ENCODE measurements at regions not wholly inside any gene's neighbourhood (a gene's known extent, or its start where the extent isn't known, plus 50 kb on each side); places are given as distances from the start of the nearest gene placed in this dataset.
A peak's percentile ranks its signal among the peaks of the same experiment; 100 is the strongest.

DNA sequence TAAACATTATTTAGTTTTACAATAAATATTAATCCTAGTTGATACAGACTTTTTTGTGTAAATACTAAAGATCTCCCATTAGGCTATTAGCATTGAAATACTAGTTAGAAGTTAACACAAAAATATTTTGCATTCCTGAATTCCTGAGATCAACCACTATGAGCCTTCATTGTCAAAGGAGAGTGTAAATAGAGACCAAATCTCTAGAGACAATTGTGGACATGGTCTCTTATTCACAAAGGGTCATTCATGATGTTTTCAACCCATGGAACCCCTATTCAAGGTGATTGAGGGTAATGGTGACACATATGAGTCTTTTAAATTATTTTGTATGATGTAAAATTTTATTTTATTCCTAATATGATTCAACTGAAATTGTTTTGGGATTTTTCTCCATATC, 1454.8 kb upstream of the LRRTM3 start:
- no peak for DNase-seq

DNA sequence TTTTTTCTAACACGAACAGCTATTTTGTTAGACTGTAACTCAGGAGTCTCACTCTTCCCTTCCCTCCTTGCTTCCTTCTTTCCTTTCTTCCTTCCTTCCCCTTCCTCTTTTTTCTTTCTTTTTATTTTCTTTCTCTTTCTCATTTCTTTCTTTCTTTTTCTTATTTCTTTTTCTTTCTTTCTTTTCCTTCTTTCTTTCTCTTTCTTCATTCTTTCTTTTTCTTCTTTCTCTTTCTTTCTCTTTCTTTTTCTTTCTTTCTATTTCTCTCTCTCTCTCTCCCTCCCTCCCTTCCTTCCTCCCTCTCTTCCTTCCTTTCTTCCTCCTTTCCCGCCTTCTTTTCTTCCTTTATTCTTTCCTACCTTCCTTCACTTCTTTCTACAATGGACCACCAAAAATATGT, 1443.0 kb upstream of the LRRTM3 start:
- no peak for DNase-seq

GRCh38 chr10:65491799-65492198, 1434.0 kb upstream of the LRRTM3 start:
- DNase-seq, result no peak

- no peak for DNase-seq
Measured at GRCh38 chr10:65496541-65496940, 1429.3 kb upstream of the LRRTM3 start.

GRCh38 chr10:65497837-65498236, 1428.0 kb upstream of the LRRTM3 start:
- no peak for DNase-seq

DNA sequence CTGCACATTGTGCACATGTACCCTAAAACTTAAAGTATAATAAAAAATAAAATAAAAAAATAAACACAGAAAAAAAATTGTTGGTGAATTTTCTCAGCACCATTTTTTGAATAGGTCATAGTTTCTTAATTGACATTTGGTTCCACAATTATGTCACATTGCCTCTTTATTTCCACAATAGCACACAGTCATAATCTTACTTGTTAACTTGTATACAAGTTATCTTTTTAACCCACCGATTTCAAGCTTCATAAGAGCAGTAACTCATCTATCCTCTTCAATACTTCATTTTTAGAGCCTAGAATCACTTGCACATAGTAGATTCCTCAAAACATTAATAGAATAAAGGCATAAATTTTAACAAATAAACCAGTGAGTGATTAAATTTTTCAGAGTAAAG, 1425.1 kb upstream of the LRRTM3 start:
- DNase-seq, result no peak

GRCh38 chr10:65501259-65501658, 1424.6 kb upstream of the LRRTM3 start:
- no peak for DNase-seq

DNA sequence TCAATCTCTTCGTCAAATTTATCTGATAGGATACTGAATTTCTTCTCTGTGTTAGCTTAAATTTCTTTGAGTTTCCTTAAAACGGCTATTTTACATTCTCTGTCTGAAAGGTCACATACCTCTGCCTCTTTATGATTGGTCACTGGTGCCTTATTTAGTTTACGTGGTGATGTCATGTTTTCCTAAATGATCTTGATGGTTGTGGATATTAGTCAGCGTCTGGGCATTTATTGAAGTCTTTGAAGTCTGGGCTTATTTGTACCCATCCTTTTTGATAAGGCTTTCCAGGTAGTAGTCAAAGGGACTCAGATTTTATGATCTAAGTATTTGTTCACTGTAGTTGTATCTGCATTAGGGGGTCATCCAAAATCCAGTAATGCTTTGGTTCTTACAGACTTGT, 1407.5 kb upstream of the LRRTM3 start:
- DNase-seq, result no peak

- no peak for DNase-seq
Measured at GRCh38 chr10:65528986-65529385, 1396.8 kb upstream of the LRRTM3 start.

- no peak for DNase-seq
Measured at GRCh38 chr10:65531545-65531944, 1394.3 kb upstream of the LRRTM3 start.

DNA sequence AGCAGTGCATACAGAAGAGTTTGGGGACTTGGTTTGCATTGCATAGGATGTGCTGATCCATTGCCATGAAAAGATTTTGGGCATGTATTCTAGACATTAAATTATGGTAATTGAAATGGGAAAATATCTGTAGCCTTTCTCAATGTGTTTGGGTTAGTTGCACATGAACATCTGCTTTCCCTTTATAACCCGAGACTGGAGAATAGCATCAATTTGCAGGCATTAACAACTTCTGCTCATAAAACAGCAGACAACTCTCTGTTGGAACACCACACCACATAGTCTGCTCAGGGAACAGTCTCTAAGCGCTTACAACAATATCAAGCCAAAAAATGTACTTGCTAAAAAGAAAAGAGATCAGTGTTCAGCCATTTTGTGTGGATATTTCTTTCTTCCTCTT, 1391.1 kb upstream of the LRRTM3 start:
- no peak for DNase-seq

DNA sequence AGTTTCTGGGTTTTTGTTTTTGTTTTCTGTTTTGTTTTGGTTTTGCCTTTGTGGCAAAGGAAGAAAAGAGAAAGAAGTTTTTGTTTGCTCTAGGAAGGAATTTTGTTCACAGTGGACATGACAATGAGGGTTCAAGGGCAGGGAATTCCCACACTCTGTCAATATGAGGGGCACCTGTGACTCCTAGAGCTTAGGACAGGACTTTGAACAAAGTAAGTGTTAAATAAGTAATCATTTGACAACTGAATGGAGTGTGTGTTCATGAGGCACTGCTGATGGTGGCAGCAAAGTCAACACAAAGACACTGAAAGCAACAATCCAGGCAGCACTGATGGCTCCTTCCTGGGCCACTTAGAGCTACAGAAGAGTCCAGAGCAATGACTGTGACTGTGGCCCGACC, 1381.1 kb upstream of the LRRTM3 start:
- DNase-seq, result no peak

GRCh38 chr10:65548001-65548400, 1377.8 kb upstream of the LRRTM3 start:
- DNase-seq, result no peak

GRCh38 chr10:65550761-65551160, 1375.1 kb upstream of the LRRTM3 start:
- DNase-seq, result no peak

GRCh38 chr10:65555192-65555591, 1370.6 kb upstream of the LRRTM3 start:
- DNase-seq, result no peak

GRCh38 chr10:65556006-65556405, 1369.8 kb upstream of the LRRTM3 start:
- DNase-seq, result no peak

- DNase-seq, result no peak
Measured at GRCh38 chr10:65559369-65559768, 1366.5 kb upstream of the LRRTM3 start.

DNA sequence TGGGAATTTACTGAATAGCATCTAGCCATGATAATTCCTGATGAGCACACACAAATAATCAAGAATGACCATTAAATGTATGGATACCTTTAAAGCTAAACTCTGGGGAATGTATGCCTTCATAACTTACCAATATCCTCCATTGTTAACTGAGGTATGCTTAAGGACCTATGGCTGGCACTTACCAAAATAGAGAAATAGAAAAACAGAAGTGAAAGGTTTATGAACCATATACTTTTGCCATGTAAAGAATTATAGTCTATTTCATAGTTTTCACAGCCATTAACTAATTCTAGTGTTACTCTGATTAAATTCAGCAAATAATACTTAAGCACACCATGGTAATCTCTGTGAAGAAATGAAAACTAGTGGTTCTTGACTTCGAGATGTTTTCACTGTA, 1360.6 kb upstream of the LRRTM3 start:
- DNase-seq, result no peak

- no peak for DNase-seq
Measured at GRCh38 chr10:65566906-65567305, 1358.9 kb upstream of the LRRTM3 start.

GRCh38 chr10:65570143-65571010, 1355.5 kb upstream of the LRRTM3 start:
- DNase-seq, result peak; percentile 95

DNA sequence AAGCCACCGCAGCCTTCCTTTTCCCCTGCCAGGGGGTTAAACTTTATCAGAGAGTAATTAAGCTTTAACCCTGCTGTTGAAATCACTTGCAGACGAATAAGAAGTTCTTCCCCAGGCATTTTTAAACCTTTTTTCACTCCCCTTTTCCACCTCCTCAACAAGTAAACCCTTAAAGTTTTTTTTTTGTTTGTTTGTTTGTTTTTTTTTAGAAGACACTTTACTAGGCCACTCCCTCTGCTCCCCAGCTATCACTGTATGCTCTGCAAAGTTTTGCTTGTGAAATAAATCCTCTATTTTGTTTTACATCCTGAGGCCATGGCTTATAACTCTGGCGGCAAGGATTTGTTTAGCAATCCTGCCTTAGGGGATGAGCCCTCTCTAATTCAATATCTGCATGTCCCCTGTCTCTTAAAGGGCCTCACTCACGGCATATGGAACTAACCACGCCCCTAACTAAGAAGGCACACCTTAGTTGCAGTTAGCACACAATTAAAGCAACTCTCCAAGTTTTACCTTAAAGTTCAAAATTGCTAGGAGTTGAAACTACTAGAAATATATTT, 1354.7 kb upstream of the LRRTM3 start:
- peak; percentile 86 for DNase-seq

- DNase-seq, result no peak
Measured at GRCh38 chr10:65581426-65582026, 1344.3 kb upstream of the LRRTM3 start.

GRCh38 chr10:65602182-65602865, 1323.5 kb upstream of the LRRTM3 start:
- DNase-seq, result no peak

DNA sequence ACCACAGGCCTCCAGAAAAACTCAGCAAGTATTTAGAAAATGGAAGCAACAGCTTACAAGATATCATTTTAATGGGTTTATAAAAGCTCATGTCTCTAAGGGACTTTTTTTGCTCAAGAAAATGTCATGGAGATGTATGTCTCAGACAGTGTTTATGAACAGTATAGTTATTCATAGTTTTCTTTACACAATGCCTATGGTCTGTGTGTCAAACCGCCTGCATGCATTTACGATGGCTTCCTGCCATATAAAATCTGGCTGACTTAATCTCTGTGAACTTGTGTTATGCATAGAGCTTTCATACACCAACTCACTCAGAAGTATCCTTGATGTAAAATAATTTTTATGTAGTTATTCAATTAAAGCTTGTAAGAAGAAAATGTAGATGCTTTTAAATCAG, 1314.2 kb upstream of the LRRTM3 start:
- no peak for DNase-seq

Data from NCI-H82 (cell line).